MCF 10A (cell line): ENCODE measurements at regions not wholly inside any gene's neighbourhood (a gene's known extent, or its start where the extent isn't known, plus 50 kb on each side); places are given as distances from the start of the nearest gene placed in this dataset.

Experiments used
- BruUV-seq: library from RNA; stranded (reverse); fragments of 400-500 nt; replicated peaks from 2 replicates; lab custom pipeline; 2021; lab: Mats Ljungman, UMichigan
- CTCF ChIA-PET: fragments of 300-600 bp; sonication (Branson Sonifier 250); formaldehyde crosslinking; extraction: SDS; loops from one replicate; lab custom pipeline; 2021; ENCODE audit warnings: antibody characterized with exemption, inconsistent platforms; lab: Yijun Ruan, JAX
- POLR2A ChIA-PET: fragments of 300-600, 350-650 bp; sonication (Branson Sonifier 250); formaldehyde crosslinking; extraction: SDS; loops from one replicate; lab custom pipeline; 2020; ENCODE audit warnings: antibody characterized with exemption, inconsistent platforms; lab: Yijun Ruan, JAX
- DNase-seq: peaks from one replicate; pipeline ENCODE4 v3.0.0-alpha.2; 2018; ENCODE audit not compliant: unreplicated experiment
- H3K27ac Mint-ChIP-seq: one replicate; pipeline ENCODE4 v1.8.0; 2022; ENCODE audit warnings: mild to moderate bottlenecking, low read depth, mixed read lengths; ENCODE audit not compliant: unreplicated experiment
- H3K27me3 Mint-ChIP-seq: one replicate; pipeline ENCODE4 v1.8.0; 2022; ENCODE audit warnings: mixed read lengths; ENCODE audit not compliant: insufficient read depth, unreplicated experiment
- H3K36me3 Mint-ChIP-seq: one replicate; pipeline ENCODE4 v1.8.0; 2022; ENCODE audit warnings: mild to moderate bottlenecking, moderate library complexity, mixed read lengths; ENCODE audit not compliant: insufficient read depth, unreplicated experiment
- H3K4me1 Mint-ChIP-seq: one replicate; pipeline ENCODE4 v1.8.0; 2022; ENCODE audit warnings: mixed read lengths; ENCODE audit not compliant: insufficient read depth, unreplicated experiment
- H3K4me3 Mint-ChIP-seq: one replicate; pipeline ENCODE4 v1.8.0; 2022; ENCODE audit warnings: mild to moderate bottlenecking, moderate library complexity, mixed read lengths; ENCODE audit not compliant: unreplicated experiment
- H3K9me3 Mint-ChIP-seq: one replicate; pipeline ENCODE4 v1.8.0; 2022; ENCODE audit warnings: mixed read lengths; ENCODE audit not compliant: unreplicated experiment
- intact Hi-C: fragments of 100-400 bp; cut with micrococcal nuclease; formaldehyde crosslinking; loops from 2 replicates; pipeline ENCODE4 v1.14.1; 2022
- TF ChIP-seq, protein P1 (sequence below): fragments of 200-600 bp; IDR thresholded peaks from one replicate; pipeline ENCODE4 v1.8.0; 2022; ENCODE audit warnings: antibody characterized with exemption, mild to moderate bottlenecking; ENCODE audit not compliant: unreplicated experiment

DNA sequence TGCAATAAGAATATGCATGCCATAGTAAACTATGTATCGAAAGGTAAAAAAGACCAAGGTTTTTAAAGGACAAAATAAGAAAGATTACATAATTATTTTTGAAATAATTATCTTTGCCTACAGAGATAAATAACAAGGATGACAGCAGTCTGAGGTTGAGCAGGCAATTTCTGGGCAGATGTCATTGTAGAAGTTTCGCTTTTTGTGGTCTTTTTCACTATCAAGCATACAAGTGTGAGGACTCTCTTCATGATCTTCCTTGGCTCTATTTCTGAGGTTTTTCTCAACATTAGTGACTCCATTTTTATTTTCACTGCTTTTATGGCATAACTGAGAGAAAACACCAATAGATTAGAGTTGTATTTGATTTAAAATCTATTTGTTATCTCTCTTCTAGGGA, 1337.9 kb upstream of the EPHA6 start:
- no peaks in the 10 kb centered on the region for H3K4me1 Mint-ChIP-seq
- intact Hi-C loops, result no loop called here
- no peaks in the 10 kb centered on the region for H3K9me3 Mint-ChIP-seq
- H3K27ac Mint-ChIP-seq, result no peak overlapping the region
- H3K4me3 Mint-ChIP-seq, result no peak overlapping the region
- BruUV-seq, result no TSS peak
- TF ChIP-seq, protein P1, sequence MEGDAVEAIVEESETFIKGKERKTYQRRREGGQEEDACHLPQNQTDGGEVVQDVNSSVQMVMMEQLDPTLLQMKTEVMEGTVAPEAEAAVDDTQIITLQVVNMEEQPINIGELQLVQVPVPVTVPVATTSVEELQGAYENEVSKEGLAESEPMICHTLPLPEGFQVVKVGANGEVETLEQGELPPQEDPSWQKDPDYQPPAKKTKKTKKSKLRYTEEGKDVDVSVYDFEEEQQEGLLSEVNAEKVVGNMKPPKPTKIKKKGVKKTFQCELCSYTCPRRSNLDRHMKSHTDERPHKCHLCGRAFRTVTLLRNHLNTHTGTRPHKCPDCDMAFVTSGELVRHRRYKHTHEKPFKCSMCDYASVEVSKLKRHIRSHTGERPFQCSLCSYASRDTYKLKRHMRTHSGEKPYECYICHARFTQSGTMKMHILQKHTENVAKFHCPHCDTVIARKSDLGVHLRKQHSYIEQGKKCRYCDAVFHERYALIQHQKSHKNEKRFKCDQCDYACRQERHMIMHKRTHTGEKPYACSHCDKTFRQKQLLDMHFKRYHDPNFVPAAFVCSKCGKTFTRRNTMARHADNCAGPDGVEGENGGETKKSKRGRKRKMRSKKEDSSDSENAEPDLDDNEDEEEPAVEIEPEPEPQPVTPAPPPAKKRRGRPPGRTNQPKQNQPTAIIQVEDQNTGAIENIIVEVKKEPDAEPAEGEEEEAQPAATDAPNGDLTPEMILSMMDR, result no peak
- no peaks in the 10 kb centered on the region for H3K36me3 Mint-ChIP-seq
- no peak for DNase-seq
- ChIA-PET POLR2A (interaction anchor here (0.6 kb wide), 1 partner anchor 751 kb away, joined by 3 read pairs; no protein-coding TSS in a partner anchor), CTCF (no interaction called here)
- peaks cover 77% of the 10 kb centered on the region for H3K27me3 Mint-ChIP-seq

DNA sequence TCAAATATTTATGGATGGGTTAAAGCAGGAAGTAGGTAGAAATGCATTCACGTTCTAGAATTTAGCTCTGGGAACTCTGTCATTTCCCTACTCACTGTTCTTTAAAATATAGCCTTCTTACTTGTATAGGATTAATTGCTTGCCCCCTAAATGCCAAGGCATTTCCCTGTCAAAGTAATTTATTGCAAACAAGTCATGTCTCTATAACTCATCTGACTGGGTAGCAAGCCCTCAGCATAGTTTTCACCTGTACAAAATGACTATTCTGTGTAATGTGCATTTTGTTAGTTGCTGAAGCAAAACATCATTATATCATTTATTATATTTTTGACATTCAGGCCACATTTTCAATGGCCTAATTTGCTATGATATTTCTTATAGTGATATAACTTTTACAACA, 1308.2 kb upstream of the EPHA6 start:
- CTCF ChIA-PET, result no interaction called here
- no peak overlapping the region for H3K4me3 Mint-ChIP-seq
- no peak overlapping the region for H3K27ac Mint-ChIP-seq
- no peaks in the 10 kb centered on the region for H3K4me1 Mint-ChIP-seq
- POLR2A ChIA-PET, result no interaction called here
- TF ChIP-seq, protein P1, result no peak
- DNase-seq, result no peak
- peaks cover 59% of the 10 kb centered on the region for H3K27me3 Mint-ChIP-seq
- no peaks in the 10 kb centered on the region for H3K9me3 Mint-ChIP-seq
- no TSS peak for BruUV-seq
- intact Hi-C loops, result no loop called here
- no peaks in the 10 kb centered on the region for H3K36me3 Mint-ChIP-seq

DNA sequence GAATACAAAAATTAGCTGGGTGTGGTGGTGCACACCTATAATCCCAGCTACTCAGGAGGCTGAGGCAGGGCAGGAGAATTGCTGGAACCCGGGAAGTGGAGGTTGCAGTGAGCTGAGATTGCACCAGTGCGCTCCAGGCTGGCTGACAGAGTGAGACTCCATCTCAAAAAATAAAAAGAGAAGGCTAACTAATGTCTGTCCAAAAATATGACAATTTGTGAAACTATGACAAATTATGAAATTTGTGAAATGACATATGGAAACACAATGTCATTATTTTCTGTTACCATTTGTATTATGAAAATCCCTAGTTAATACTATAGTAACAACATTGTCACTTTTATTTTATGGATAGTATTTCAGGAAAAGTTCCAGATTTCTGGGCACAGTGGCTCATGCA, 1306.3 kb upstream of the EPHA6 start:
- H3K4me1 Mint-ChIP-seq, result no peaks in the 10 kb centered on the region
- H3K36me3 Mint-ChIP-seq, result no peaks in the 10 kb centered on the region
- H3K27ac Mint-ChIP-seq, result no peak overlapping the region
- TF ChIP-seq, protein P1, result no peak
- intact Hi-C loops, result no loop called here
- H3K9me3 Mint-ChIP-seq, result no peaks in the 10 kb centered on the region
- POLR2A ChIA-PET, result no interaction called here
- H3K4me3 Mint-ChIP-seq, result no peak overlapping the region
- no peak for DNase-seq
- CTCF ChIA-PET, result no interaction called here
- BruUV-seq, result no TSS peak
- H3K27me3 Mint-ChIP-seq, result peaks cover 41% of the 10 kb centered on the region

DNA sequence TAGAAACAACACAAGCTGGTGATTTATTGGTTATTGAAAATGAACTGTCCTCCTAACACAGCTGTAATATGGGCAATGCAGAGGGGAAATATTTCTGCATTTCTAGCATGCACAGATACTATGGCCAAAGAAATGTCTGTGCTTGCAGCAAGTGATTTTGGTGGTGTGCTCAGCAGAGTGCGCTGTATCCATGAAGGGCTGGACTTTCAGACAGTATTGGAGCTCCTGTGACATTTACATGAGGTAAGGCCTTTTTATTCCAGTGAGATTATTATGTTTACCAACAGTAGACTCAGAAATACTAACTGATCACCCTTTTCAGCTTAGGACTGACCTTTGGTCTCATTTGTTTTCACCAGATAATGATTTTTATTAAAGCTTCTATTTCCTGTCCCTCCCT, 1302.6 kb upstream of the EPHA6 start:
- POLR2A ChIA-PET, result interaction anchor here (0.6 kb wide), 1 partner anchor 1270 kb away, joined by 3 read pairs; no protein-coding TSS in a partner anchor
- Mint-ChIP-seq H3K9me3 (no peaks in the 10 kb centered on the region), H3K27ac (no peak overlapping the region), H3K4me1 (no peaks in the 10 kb centered on the region), H3K36me3 (no peaks in the 10 kb centered on the region), H3K4me3 (no peak overlapping the region), H3K27me3 (peaks cover 37% of the 10 kb centered on the region)
- no TSS peak for BruUV-seq
- intact Hi-C loops, result no loop called here
- CTCF ChIA-PET, result interaction anchor here (1.2 kb wide), 1 partner anchor 127 kb away, joined by 3 read pairs; no protein-coding TSS in a partner anchor
- TF ChIP-seq, protein P1, result no peak
- no peak for DNase-seq
